ENCODE measurements at regions not wholly inside any gene's neighbourhood (a gene's known extent, or its start where the extent isn't known, plus 50 kb on each side); places are given as distances from the start of the nearest gene placed in this dataset.
"Not testable (repeated sequence)": the region's sequence is repeated elsewhere in the genome, so short reads cannot be mapped to it uniquely, and the experiment has no call there.

DNA sequence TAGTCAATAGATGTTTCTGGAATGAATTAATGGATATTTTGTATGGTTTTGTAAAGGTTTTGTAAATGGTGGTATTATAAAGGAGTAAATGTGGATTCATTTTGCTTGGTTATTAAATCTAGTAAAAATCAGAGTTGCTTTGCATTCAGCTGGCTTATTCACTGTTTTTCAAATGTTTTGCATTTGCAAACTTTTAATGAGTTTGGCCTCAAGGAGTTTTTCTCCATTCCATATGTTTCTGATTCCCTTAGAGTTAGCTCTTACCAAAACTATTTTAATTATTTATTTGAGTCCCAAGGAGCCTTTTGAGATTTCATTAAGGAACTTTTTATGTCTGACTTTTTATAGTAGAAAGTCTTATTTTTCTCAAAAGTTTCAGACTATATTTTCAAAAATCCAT is 992.2 kb downstream of the DIPK2A start:
- DNase-seq, result no peak

DNA sequence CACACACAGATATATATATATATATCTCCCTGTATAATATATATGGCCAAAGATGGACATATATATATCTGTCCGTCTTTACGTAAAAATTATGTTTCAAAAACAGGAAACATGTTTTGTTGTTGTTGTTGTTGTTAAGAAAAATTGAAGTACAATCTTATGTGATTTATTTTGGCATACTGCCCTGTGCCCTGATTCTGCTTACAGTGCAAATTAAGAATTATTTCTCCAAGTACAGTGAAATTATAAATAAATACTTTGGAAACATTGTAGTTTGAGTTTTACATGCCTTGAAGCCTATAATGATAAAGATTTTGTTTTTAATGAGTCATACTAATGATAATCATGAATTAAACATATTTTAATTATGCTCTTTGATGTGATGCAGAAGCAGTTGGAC is 994.9 kb downstream of the DIPK2A start:
- DNase-seq, result no peak

DNA sequence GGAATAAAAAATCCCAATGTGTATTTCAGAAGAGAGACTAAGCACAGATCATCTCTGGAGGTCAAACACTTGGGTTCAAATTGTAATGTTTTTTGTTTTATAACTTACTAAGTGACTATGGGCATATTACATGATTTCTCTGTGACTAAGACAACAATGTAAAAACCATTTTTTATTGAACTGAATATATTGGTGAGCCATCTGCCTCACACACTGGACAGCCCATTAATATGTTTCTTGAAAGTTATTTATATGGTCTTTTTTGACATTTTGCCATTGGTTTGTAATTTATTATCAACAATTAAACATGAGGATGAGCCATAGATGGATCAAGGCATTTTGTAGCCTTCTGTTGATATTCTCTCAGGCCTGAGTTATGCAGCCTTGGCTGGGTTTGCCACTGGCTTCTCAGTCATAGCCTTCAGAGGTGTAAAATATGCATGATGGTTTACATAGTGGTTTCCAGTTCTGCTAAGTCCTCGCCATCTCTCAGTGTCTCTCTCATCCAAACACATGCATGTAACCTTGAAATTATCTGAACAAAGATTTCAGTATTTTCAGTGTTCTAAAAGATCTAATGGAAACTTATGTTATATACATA is 997.2 kb downstream of the DIPK2A start:
- DNase-seq, result no peak

GRCh38 chr3:144984481-144984880 is 1012.9 kb downstream of the DIPK2A start:
- DNase-seq, result not testable (repeated sequence)

GRCh38 chr3:144989807-144990206 is 1018.2 kb downstream of the DIPK2A start:
- DNase-seq, result no peak

DNA sequence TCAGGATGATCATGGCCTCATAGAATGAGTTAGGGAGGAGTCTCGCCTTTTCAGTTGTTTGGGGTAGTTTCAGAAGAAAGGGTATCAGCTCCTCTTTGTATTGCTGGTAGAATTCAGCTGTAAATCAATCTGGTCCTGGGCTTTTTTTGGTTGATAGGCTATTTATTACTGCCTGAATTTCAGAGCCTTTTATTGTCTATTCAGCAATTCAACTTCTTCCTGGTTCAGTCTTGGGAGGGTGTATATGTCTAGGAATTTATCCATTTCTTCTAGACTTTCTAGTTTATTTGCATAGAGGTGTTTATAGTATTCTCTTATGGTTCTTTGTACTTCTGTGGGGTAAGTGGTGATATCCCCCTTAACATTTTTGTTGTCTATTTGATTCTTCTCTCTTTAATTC is 1024.2 kb downstream of the DIPK2A start:
- DNase-seq, result no peak

DNA sequence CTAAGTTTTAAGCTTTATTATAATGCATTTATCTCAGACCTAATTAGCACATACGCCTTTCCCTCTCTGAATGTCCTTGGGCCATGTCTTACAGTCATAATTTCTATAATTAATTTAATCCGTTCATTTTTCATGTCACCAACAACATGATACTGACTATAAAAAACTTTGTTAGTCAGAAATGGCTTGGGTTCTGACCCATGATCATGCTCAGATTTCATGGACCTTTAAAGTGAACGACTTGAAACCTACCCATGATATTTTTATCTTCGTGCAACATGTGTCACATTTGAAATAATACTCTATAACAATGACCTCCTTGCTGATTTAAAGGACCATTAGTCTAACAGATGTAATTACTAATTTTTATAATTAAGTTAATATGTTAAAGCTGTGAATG is 1033.8 kb downstream of the DIPK2A start:
- DNase-seq, result no peak

GRCh38 chr3:145006271-145006670 is 1034.6 kb downstream of the DIPK2A start:
- DNase-seq, result no peak

- no peak for DNase-seq
Measured at GRCh38 chr3:145013931-145014330, 1042.3 kb downstream of the DIPK2A start.

DNA sequence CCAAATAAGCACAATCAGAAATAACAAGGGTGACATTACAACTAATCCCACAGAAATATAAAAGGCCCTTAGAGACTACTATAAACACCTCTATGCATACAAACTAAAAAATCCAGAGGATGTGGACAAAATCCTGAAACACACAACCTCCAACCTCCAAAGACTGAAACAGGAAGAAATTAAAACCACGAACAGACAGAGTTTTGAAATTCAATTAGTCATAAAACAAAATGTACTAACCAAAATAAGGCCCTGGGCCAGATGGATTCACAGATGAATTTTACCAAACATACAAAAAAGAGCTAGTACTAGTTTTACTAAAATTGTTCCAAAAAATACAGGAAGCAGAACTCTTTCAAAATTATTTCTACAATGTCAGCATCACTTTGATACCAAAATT is 1043.6 kb downstream of the DIPK2A start:
- no peak for DNase-seq

DNA sequence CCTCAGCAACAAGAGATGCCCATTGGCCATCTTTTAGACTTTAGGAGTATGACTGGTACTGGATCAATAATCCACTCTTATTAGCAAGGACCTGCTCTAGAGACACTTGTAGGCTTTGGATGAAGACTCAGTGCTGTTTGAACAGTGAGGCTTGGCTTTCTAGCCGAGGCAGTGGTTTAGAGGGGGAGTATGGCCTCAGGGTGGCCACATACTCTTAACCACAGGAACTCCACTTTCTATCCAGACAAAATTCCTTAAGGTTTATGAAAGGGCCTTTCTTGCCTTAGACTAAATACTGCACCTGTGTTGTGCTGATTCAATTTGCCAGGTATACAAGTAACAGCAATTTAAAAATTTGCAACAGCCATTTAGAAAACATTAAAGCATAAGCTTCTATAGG is 1046.3 kb downstream of the DIPK2A start:
- DNase-seq, result no peak

GRCh38 chr3:145022447-145022846 is 1050.8 kb downstream of the DIPK2A start:
- DNase-seq, result no peak

DNA sequence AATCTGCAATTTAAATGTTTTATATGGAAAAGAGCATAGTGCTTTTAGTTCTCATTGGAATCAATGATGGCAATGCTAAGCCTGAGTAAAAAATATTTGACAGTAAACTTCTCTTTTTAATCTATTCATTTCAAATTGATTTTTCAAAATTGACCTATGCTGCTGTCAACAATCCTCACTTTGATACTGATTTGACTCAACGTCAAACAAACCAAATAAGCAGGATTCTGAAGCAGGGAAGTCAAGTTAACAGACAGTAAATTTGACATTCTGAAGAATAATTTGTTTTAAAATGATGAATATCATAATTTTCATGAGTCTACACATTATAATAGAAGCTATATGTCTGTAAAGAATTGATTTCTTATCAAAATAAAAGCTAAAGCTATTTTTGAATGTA is 1053.1 kb downstream of the DIPK2A start:
- no peak for DNase-seq

- not testable (repeated sequence) for DNase-seq
Measured at GRCh38 chr3:145027186-145027585, 1055.6 kb downstream of the DIPK2A start.

GRCh38 chr3:145032791-145033190 is 1061.2 kb downstream of the DIPK2A start:
- no peak for DNase-seq

- no peak for DNase-seq
Measured at GRCh38 chr3:145035682-145036081, 1064.1 kb downstream of the DIPK2A start.

DNA sequence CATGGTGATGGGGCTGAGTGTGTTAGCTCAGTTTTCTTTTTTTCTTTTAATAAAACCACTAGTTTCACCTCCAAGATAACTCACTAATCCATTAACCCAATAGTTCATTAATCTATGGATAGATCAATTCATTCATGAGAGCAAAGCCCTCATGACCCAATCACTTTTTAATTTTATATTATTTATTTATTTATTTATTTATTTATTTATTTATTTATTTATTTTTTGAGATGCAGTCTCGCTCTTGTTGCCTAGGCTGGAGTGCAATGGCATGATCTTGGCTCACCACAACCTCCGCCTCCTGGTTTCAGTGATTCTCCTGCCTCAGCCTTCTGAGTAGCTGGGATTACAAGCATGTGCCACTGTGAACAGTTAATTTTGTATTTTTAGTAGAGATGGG is 1082.4 kb downstream of the DIPK2A start:
- not testable (repeated sequence) for DNase-seq

DNA sequence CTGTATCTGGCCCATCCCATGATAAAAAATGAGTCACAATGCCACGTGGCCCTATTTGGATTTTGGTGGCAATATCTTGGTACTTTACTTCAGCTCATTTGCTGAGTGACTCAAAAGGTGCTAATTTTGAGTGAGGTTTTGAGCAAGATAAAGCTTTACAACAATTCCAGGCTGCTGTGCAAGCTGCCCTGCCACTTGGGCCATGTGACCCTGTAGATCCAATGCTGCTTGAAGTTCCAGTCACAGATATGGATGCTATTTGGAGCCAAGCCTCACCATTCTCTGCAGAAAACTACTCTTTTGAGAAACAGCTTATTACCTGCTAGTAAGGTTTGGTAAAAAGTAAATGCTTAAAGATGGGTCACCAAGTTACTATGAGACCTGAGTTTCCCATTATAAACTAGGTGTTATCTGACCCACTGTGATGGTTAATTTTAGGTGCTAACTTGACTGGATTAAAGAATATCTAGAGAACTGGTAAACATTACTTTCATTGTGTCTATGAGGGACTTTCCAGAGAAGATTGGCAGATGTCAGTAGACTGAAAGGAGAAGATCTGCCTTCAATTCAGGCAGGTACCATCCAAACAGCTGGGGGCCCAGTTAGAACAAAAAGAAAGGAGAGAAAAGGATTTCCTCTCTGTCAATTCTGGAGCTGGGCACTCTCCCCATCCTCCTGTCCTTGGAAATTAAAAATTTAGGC is 1083.9 kb downstream of the DIPK2A start:
- DNase-seq, result no peak

GRCh38 chr3:145058483-145058882 is 1086.9 kb downstream of the DIPK2A start:
- no peak for DNase-seq

DNA sequence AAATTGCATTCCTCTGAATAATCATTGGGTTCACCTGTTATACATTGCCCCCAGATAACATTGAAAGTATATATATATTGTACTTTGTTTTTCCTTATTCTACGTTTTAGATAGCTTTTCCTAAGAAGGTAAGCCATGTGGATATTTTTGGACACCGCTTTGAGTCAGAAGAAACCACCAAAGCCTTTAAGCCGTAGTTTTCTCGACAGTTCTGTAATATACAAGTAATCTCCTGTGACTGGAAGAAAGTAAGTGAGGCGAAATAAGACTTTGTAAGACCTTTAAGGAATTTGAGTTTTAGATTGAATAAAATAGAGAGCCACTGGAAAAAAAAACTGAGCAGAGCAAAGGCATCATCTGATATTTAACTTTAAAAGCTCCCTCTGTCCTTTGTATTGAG is 1092.0 kb downstream of the DIPK2A start:
- DNase-seq, result no peak

GRCh38 chr3:145070795-145071194 is 1090.2 kb downstream of the PLOD2 start:
- DNase-seq, result no peak

DNA sequence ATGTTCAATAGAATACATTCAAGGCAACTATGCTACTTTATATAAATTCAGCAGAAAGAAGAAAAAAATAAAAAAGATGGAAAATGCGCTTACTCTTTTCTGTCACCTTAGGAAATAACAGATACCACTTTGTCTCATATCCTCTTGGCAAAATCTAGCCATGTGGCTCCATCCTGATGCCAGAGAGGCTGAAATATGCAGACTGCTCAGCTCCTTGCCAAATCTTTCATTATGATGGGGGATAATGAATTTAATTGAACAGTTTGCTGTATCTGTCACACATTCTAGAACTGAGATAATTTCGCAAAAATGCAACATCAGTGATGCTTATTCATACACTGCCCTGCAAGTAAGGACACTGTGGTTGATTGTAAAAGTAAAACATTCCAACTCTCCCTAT is 1081.5 kb downstream of the PLOD2 start:
- DNase-seq, result no peak

DNA sequence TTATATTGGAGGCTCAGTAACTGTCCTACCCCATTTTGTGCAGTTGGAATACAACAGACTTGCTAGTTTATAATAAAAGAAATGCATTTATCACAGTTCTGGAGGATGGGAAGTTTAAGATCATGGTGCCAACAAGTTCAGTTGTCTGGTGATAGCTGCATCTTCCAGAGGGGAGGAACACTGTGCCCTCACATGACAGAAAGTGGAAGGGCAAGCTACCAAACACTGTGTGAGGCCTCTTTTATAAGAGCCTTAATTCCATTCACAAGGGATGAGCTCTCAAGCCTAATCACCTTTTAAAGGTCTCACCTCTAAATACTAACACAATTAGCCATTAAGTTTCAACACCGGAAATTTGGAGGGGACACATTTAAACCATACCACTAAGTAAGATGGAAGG is 1073.9 kb downstream of the PLOD2 start:
- no peak for DNase-seq

GRCh38 chr3:145088917-145089316 is 1072.1 kb downstream of the PLOD2 start:
- no peak for DNase-seq

DNA sequence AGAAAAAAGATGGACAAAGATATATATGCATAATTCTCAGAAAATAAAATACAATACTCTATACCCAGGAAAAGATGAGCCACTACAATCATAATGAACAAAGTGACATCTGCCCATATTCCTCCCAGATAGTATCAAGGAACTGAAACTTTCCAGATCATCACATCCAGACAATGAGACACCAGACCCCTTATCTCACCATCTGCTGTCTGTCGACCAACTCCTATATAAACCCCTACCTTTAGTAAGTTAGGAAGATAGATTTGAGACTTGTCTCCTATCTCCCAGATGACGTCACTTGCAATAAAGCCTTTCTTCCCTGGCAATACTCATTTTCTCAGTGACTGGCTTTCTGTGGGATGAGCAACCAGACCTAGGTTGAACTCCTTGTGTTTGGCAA is 1071.6 kb downstream of the PLOD2 start:
- DNase-seq, result no peak

Measured in CD4-positive, alpha-beta T cell treated with Interleukin-15 for 1 hour (primary cell).